RKO (cell line): ENCODE measurements at regions not wholly inside any gene's neighbourhood (a gene's known extent, or its start where the extent isn't known, plus 50 kb on each side); places are given as distances from the start of the nearest gene placed in this dataset.

Experiments used
- DNase-seq: peaks from one replicate; pipeline ENCODE4 v3.0.0-alpha.2; 2016; ENCODE audit warnings: low spot score

DNA sequence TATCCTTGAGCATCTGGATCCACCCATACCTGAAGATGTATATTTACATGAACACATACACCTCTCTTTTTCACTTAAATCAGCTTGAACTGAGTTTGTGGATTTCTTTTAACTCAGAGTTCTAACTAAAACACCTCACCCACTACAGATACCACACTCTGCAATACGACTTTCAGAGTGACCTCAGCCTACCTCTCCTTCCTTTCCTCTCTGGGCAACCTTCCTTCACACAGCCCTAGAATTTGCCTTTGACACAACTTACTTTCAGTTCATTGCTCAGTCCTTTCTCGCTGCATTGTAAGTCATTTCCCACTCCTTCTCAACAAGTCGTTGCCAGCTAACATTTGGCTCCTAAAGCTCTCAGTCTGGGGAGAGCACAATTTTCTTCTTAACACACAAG, 151.9 kb upstream of the IRX3 start:
- DNase-seq: no peak

GRCh38 chr16:54437921-54438320, 151.3 kb upstream of the IRX3 start:
- no peak for DNase-seq

DNA sequence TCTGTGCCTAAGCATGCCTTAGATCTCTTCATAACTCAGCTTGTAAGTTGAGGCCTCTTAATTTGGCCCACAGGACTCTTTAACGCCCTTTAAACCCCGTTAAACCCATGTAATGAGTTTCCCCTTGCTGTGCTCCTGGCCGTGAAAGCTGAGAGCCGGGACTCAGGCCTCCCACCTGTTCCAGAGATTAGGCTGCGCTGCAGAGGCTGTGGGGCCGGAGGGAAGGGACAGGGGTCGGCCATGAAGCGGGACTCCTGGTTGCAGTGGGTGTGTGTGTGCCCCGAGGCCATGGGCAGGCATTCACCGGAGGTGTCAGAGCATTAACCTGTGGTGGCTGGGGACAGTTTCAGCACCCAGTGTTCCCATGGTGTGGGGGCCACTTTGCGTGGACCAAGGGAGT, 150.8 kb upstream of the IRX3 start:
- DNase-seq: no peak

DNA sequence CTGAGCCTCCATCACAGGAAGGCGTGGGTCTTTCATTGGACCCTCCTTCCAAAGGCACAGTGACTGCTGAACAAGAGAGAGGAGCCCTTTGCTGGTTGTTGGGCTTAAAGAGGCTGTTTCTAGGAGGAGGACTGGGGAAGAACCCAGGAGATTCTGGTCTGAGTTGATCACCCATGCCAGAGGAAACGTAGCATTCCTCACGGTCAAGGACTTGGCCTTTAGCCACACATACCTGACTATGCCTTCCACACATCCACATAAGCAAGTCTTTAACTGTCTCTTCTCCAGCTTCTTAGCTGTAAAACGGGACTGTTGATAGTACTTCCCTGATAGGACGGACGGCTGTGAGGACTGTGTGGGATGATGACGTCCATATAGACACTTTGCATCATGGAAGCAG, 149.8 kb upstream of the IRX3 start:
- DNase-seq: no peak

DNA sequence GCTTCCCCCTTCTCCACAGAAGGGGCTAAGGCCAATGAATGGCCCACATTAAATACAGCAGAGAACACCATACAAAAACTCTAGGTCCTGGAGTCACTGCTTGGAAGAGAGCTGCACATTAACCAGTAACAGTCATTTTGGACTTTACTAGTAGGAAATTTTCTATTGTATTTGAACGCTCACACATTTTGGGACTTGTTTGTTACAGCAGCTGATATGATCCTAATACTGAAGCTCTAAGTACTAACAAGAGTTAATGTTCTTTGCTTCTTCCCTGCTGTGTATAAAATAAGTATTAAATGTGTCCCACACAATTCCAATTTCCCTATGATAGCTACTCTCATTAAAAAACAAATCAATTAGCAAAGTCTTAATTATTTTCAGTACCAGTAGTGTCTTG, 148.3 kb upstream of the IRX3 start:
- DNase-seq: no peak

DNA sequence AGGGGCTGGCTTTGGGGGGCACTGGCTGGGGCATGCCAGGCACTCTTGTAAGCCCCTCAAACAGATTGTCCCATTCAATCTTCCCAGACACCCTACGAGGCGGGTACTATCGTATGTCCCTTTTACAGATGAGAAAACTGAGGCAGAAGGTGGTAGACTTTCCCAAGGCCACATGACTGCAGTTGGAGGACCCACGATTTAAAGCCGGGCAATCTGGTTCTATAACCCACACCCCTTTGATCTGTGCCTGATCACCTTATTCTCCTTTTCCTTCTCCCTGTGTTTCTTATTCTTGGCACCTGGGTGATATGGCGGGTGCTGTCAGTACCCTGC, 146.3 kb upstream of the IRX3 start:
- no peak for DNase-seq

GRCh38 chr16:54431997-54432896, 145.7 kb upstream of the IRX3 start:
- DNase-seq: no peak

- DNase-seq: no peak
Measured at GRCh38 chr16:54431041-54431996, 144.7 kb upstream of the IRX3 start.

GRCh38 chr16:54430491-54431030, 144.0 kb upstream of the IRX3 start:
- no peak for DNase-seq

- DNase-seq: no peak
Measured at GRCh38 chr16:54429029-54429428, 142.4 kb upstream of the IRX3 start.

DNA sequence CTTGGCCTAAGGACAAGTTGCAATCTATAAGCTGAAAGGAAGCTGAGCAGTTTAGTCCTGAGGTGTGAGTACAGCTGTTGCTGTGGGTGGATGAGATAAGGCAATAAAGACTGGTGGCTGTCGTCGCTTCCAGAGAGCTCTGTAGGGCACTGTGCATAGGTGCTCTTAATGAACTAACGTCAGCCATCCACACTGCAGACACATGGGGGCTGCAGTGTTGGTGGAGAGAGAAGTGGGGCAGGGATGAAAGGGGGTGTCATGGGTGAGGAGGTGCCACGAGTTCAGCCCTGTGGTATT, 139.9 kb upstream of the IRX3 start:
- DNase-seq: no peak

- no peak for DNase-seq
Measured at GRCh38 chr16:54425681-54426552, 139.3 kb upstream of the IRX3 start.

- no peak for DNase-seq
Measured at GRCh38 chr16:54425068-54425467, 138.5 kb upstream of the IRX3 start.

DNA sequence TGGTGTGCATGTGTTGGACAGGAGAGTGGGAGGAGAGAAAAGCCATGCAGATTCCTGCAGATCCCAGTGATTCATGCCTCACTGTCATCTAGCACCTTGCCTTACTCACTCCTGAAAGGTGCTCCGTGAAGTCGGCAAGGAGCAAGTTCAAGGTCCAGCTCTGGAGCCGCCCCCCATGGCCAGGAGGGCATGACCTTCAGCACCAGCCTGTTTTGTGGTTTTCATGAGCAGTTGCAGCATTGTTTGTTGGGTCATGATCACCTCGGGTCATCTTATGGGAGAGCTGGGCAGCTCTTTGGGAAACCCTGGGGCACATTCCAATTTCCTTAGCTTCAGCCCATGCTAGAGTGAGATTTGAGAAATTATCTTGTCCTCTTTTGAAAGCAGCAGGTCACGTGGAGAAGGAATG, 137.5 kb upstream of the IRX3 start:
- DNase-seq: no peak

GRCh38 chr16:54422569-54422978, 136.0 kb upstream of the IRX3 start:
- DNase-seq: no peak

DNA sequence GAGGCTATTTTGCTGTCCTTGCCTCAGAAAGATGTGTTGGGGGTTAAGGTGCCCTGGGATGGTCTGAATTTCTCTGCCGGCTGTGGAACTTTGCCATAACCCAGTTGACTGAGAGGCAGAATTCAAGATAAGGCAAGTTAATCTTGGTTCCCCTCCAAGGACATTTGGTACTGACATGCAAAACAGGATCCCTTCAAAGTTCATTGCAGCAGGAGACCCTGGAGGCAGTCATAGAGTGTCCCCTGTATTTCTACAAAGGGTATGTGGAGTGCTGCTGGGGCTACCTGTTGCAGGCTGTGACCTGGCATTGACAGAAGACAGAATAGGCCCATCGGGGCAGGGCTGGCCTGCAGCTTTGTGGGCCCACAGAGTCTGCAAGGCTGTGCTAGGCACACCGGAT, 135.6 kb upstream of the IRX3 start:
- DNase-seq: no peak

DNA sequence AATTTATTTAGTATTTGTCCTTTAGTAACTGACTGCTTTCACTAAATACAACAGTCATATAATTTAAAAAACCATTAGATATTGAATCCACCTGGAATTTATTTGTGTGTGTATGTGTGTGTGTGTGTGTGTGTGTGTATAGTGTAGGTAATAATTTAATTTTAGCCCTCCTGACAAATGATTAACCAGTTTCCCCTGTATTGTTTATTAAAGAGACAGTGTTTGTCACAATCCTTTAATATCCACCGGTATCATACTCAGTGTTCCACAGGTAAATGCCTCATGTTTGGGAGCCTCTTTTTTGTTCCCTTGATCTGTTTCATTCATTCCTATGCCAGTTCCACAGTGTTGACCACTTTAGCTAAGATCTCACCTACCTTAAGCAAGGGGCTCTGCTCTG, 134.6 kb upstream of the IRX3 start:
- no peak for DNase-seq

GRCh38 chr16:54418903-54419302, 132.3 kb upstream of the IRX3 start:
- no peak for DNase-seq

DNA sequence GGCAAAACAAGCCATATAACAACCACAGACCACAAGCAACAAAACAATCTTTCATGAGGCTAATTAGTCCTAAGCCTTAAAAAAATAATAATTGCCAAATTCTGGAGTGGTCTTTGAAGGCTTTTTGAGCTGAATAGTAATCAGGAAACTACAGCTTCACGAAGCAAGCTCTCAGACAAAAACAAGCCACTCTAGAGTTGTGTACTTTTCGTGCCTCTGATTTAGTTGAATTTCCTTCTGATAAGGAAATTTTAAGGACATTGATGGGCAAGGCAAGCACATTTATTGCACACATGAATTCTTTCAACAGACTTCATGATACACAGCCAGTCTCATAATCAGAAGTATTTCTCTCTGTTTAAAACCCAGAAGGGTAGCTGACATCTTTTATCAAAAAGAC, 130.8 kb upstream of the IRX3 start:
- DNase-seq: no peak

GRCh38 chr16:54414671-54415070, 128.1 kb upstream of the IRX3 start:
- DNase-seq: no peak

- DNase-seq: no peak
Measured at GRCh38 chr16:54412777-54413455, 126.3 kb upstream of the IRX3 start.

GRCh38 chr16:54412037-54412436, 125.5 kb upstream of the IRX3 start:
- DNase-seq: no peak
